OCI-LY1 (cell line): ENCODE measurements at regions not wholly inside any gene's neighbourhood (a gene's known extent, or its start where the extent isn't known, plus 50 kb on each side); places are given as distances from the start of the nearest gene placed in this dataset.

ENCODE experiments used
- H2AFZ ChIP-seq: fragments of 200-600 bp; sonication (generic), shearing (Covaris generic); 2 replicates; pipeline ENCODE4 v1.6.0; 2014; ENCODE audit warnings: antibody characterized with exemption, mild to moderate bottlenecking, low read length
- H3F3A ChIP-seq: fragments of 200-600 bp; sonication (generic), shearing (Covaris generic); 2 replicates; pipeline ENCODE4 v1.6.0; 2014; ENCODE audit warnings: mild to moderate bottlenecking, antibody characterized with exemption, low read length, moderate library complexity; ENCODE audit not compliant: insufficient read depth
- H3K27ac ChIP-seq: fragments of 200-600 bp; sonication (generic); 2 replicates; pipeline ENCODE4 v1.5.1; 2014; ENCODE audit warnings: low read length, mixed run types, mild to moderate bottlenecking, low read depth; ENCODE audit not compliant: poor library complexity, severe bottlenecking
- H3K27me3 ChIP-seq: fragments of 200-600 bp; sonication (generic); 2 replicates; pipeline ENCODE4 v1.6.0; 2014; ENCODE audit warnings: antibody characterized with exemption, mild to moderate bottlenecking, low read length, moderate library complexity; ENCODE audit not compliant: insufficient read depth
- H3K36me3 ChIP-seq: fragments of 200-600 bp; sonication (generic); 2 replicates; pipeline ENCODE4 v1.6.1; 2014; ENCODE audit warnings: mild to moderate bottlenecking, antibody characterized with exemption, low read length, moderate library complexity, mixed read lengths; ENCODE audit not compliant: insufficient read depth
- H3K4me1 ChIP-seq: fragments of 200-600 bp; sonication (generic); 2 replicates; pipeline ENCODE4 v1.5.1; 2014; ENCODE audit warnings: mild to moderate bottlenecking, low read length, moderate library complexity; ENCODE audit not compliant: insufficient read depth, severe bottlenecking
- H3K4me2 ChIP-seq: fragments of 200-600 bp; sonication (generic), shearing (Covaris generic); 2 replicates; pipeline ENCODE4 v1.6.1; 2014; ENCODE audit warnings: low read length
- H3K4me3 ChIP-seq: fragments of 200-600 bp; sonication (generic); 2 replicates; pipeline ENCODE4 v1.5.1; 2014; ENCODE audit warnings: low read length, low read depth, mild to moderate bottlenecking, mixed read lengths; ENCODE audit not compliant: poor library complexity, severe bottlenecking
- H3K79me2 ChIP-seq: fragments of 200-600 bp; shearing (Covaris generic); 2 replicates; pipeline ENCODE4 v1.6.1; 2016; ENCODE audit warnings: mixed run types, low read length, mixed read lengths; ENCODE audit not compliant: insufficient read depth
- H3K9ac ChIP-seq: fragments of 200-600 bp; sonication (generic), shearing (Covaris generic); 2 replicates; pipeline ENCODE4 v1.6.1; 2014; ENCODE audit warnings: mild to moderate bottlenecking, low read length, mixed read lengths
- H3K9me2 ChIP-seq: fragments of 200-600 bp; sonication (generic), shearing (Covaris generic); 2 replicates; pipeline ENCODE4 v1.6.1; 2014; ENCODE audit warnings: low read depth, mild to moderate bottlenecking, low read length, mixed read lengths
- H3K9me3 ChIP-seq: fragments of 200-600 bp; shearing (Covaris generic); 2 replicates; pipeline ENCODE4 v1.6.1; 2014; ENCODE audit warnings: low read length, mixed read lengths
- H4K20me1 ChIP-seq: fragments of 200-600 bp; sonication (generic), shearing (Covaris generic); 2 replicates; pipeline ENCODE4 v1.6.0; 2016; ENCODE audit warnings: mild to moderate bottlenecking, low read length; ENCODE audit not compliant: insufficient read depth
- CTCF ChIP-seq: fragments of 200-600 bp; sonication (generic), shearing (Covaris generic); IDR thresholded peaks from 2 replicates; pipeline ENCODE4 v1.5.1; 2017; ENCODE audit warnings: mild to moderate bottlenecking, antibody characterized with exemption, low read length, moderate library complexity, mixed read lengths
- EZH2 ChIP-seq: fragments of 200-600 bp; sonication (generic), shearing (Covaris generic); IDR thresholded peaks from 2 replicates; pipeline ENCODE4 v1.8.0; 2017; ENCODE audit warnings: borderline replicate concordance, mixed run types, mild to moderate bottlenecking, antibody characterized with exemption, low read length, moderate library complexity, mixed read lengths

GRCh38 chr10:131645756-131646155 is 255.1 kb upstream of the PPP2R2D start:
- H3K9me3 ChIP-seq, result no peaks in the 10 kb centered on the region
- H3K4me2 ChIP-seq, result no peak overlapping the region
- no peak overlapping the region for H2AFZ ChIP-seq
- no peaks in the 10 kb centered on the region for H3F3A ChIP-seq
- no peaks in the 10 kb centered on the region for H3K36me3 ChIP-seq
- no peaks in the 10 kb centered on the region for H4K20me1 ChIP-seq
- H3K9ac ChIP-seq, result no peak overlapping the region
- peaks cover 9% of the 10 kb centered on the region; the same call in 1 of the 2 replicates for H3K27me3 ChIP-seq
- H3K9me2 ChIP-seq, result no peaks in the 10 kb centered on the region
- H3K4me1 ChIP-seq, result no peaks in the 10 kb centered on the region
- no peaks in the 10 kb centered on the region for H3K79me2 ChIP-seq
- no peak overlapping the region for H3K4me3 ChIP-seq
- no peak for TF ChIP-seq CTCF
- TF ChIP-seq EZH2, result no peak
- no peak overlapping the region for H3K27ac ChIP-seq

GRCh38 chr10:131646551-131647525 is 254.0 kb upstream of the PPP2R2D start:
- Histone ChIP-seq H3K9me2 (no peaks in the 10 kb centered on the region), H3K27ac (no peak overlapping the region), H3K79me2 (no peaks in the 10 kb centered on the region), H3F3A (no peaks in the 10 kb centered on the region), H3K9ac (no peak overlapping the region), H3K9me3 (no peaks in the 10 kb centered on the region), H3K36me3 (no peaks in the 10 kb centered on the region), H4K20me1 (no peaks in the 10 kb centered on the region), H3K4me1 (no peaks in the 10 kb centered on the region), H3K4me2 (no peak overlapping the region), H3K4me3 (no peak overlapping the region), H2AFZ (no peak overlapping the region), H3K27me3 (peaks cover 9% of the 10 kb centered on the region; the same call in 1 of the 2 replicates)
- TF ChIP-seq CTCF (no peak), EZH2 (no peak)

GRCh38 chr10:131647789-131648188 is 253.0 kb upstream of the PPP2R2D start:
- H3K4me2 ChIP-seq, result no peak overlapping the region
- H4K20me1 ChIP-seq, result no peaks in the 10 kb centered on the region
- H3K9me3 ChIP-seq, result no peaks in the 10 kb centered on the region
- H3K36me3 ChIP-seq, result no peaks in the 10 kb centered on the region
- H2AFZ ChIP-seq, result no peak overlapping the region
- no peak for TF ChIP-seq EZH2
- H3K4me1 ChIP-seq, result no peaks in the 10 kb centered on the region
- H3F3A ChIP-seq, result no peaks in the 10 kb centered on the region
- no peak overlapping the region for H3K4me3 ChIP-seq
- no peak overlapping the region for H3K27ac ChIP-seq
- no peaks in the 10 kb centered on the region for H3K79me2 ChIP-seq
- peaks cover 9% of the 10 kb centered on the region; the same call in 1 of the 2 replicates for H3K27me3 ChIP-seq
- H3K9ac ChIP-seq, result no peak overlapping the region
- H3K9me2 ChIP-seq, result no peaks in the 10 kb centered on the region
